Skeletal muscle satellite cell (primary cell): ENCODE measurements at regions not wholly inside any gene's neighbourhood (a gene's known extent, or its start where the extent isn't known, plus 50 kb on each side); places are given as distances from the start of the nearest gene placed in this dataset.
"Not testable (repeated sequence)": the region's sequence is repeated elsewhere in the genome, so short reads cannot be mapped to it uniquely, and the experiment has no call there.

Experiments
- H3K27me3 ChIP-seq: 2 replicates; pipeline ENCODE4 v1.7.0; 2013; ENCODE audit warnings: low read length; ENCODE audit not compliant: control insufficient read depth, insufficient read depth
- H3K36me3 ChIP-seq: 2 replicates; pipeline ENCODE4 v1.7.0; 2013; ENCODE audit warnings: mild to moderate bottlenecking, control low read depth, low read length; ENCODE audit not compliant: insufficient read depth
- H3K4me1 ChIP-seq: 2 replicates; pipeline ENCODE4 v1.7.0; 2013; ENCODE audit warnings: low read length; ENCODE audit not compliant: control insufficient read depth, insufficient read depth
- H3K4me2 ChIP-seq: 2 replicates; pipeline ENCODE4 v1.7.0; 2013; ENCODE audit warnings: mild to moderate bottlenecking, low read length
- H3K4me3 ChIP-seq: 2 replicates; pipeline ENCODE4 v1.7.0; 2013; ENCODE audit warnings: low read length
- H3K9ac ChIP-seq: 2 replicates; pipeline ENCODE4 v1.7.0; 2013; ENCODE audit warnings: mild to moderate bottlenecking, low read depth, low read length, moderate library complexity
- H3K9me3 ChIP-seq: replicated peaks from 2 replicates; pipeline ENCODE4 v1.7.0; 2013; ENCODE audit warnings: mild to moderate bottlenecking, control low read depth, low read length

- H3K4me3 ChIP-seq, result no peak overlapping the region
- H3K9me3 ChIP-seq, result no peaks in the 10 kb centered on the region
- H3K4me2 ChIP-seq, result no peak overlapping the region
- no peaks in the 10 kb centered on the region for H3K4me1 ChIP-seq
- no peaks in the 10 kb centered on the region for H3K36me3 ChIP-seq
- H3K9ac ChIP-seq, result no peak overlapping the region
- H3K27me3 ChIP-seq, result no peaks in the 10 kb centered on the region
These were observed 1337.8 kb downstream of the AMY1C start for GRCh38 chr1:105087506-105087905.

GRCh38 chr1:105088166-105088565 lies 1338.5 kb downstream of the AMY1C start:
- H3K4me3 ChIP-seq, result no peak overlapping the region
- no peaks in the 10 kb centered on the region for H3K4me1 ChIP-seq
- H3K9ac ChIP-seq, result no peak overlapping the region
- no peak overlapping the region for H3K4me2 ChIP-seq
- no peaks in the 10 kb centered on the region for H3K36me3 ChIP-seq
- H3K27me3 ChIP-seq, result no peaks in the 10 kb centered on the region
- H3K9me3 ChIP-seq, result no peaks in the 10 kb centered on the region

- H3K9me3 ChIP-seq, H3K4me3 ChIP-seq, H3K4me1 ChIP-seq, H3K9ac ChIP-seq, H3K36me3 ChIP-seq, H3K4me2 ChIP-seq, H3K27me3 ChIP-seq: not testable (repeated sequence)
These were observed 1344.2 kb downstream of the AMY1C start for GRCh38 chr1:105093893-105094292.

- no peaks in the 10 kb centered on the region for H3K4me1 ChIP-seq
- no peaks in the 10 kb centered on the region for H3K27me3 ChIP-seq
- H3K36me3 ChIP-seq, result no peaks in the 10 kb centered on the region
- H3K9ac ChIP-seq, result no peak overlapping the region
- no peak overlapping the region for H3K4me2 ChIP-seq
- no peak overlapping the region for H3K4me3 ChIP-seq
- H3K9me3 ChIP-seq, result peaks cover 8% of the 10 kb centered on the region
These were observed 1350.4 kb downstream of the AMY1C start for GRCh38 chr1:105100102-105100501.

- no peak overlapping the region for H3K4me2 ChIP-seq
- peaks cover 8% of the 10 kb centered on the region for H3K9me3 ChIP-seq
- no peak overlapping the region for H3K4me3 ChIP-seq
- no peak overlapping the region for H3K9ac ChIP-seq
- H3K4me1 ChIP-seq, result no peaks in the 10 kb centered on the region
- H3K36me3 ChIP-seq, result no peaks in the 10 kb centered on the region
- no peaks in the 10 kb centered on the region for H3K27me3 ChIP-seq
These were observed 1351.6 kb downstream of the AMY1C start for GRCh38 chr1:105101261-105101660.

GRCh38 chr1:105102371-105102770 lies 1352.7 kb downstream of the AMY1C start:
- Histone ChIP-seq H3K36me3 (no peaks in the 10 kb centered on the region), H3K4me1 (no peaks in the 10 kb centered on the region), H3K9ac (no peak overlapping the region), H3K4me3 (no peak overlapping the region), H3K27me3 (no peaks in the 10 kb centered on the region), H3K9me3 (peaks cover 11% of the 10 kb centered on the region), H3K4me2 (no peak overlapping the region)

- Histone ChIP-seq H3K36me3 (no peaks in the 10 kb centered on the region), H3K4me3 (no peak overlapping the region)
These were observed 1372.3 kb downstream of the AMY1C start for GRCh38 chr1:105122041-105122440.

GRCh38 chr1:105137543-105138457 lies 1388.1 kb downstream of the AMY1C start:
- Histone ChIP-seq H3K36me3 (no peaks in the 10 kb centered on the region), H3K9ac (no peak overlapping the region), H3K9me3 (peaks cover 9% of the 10 kb centered on the region), H3K4me1 (no peaks in the 10 kb centered on the region), H3K4me3 (no peak overlapping the region), H3K4me2 (no peak overlapping the region), H3K27me3 (no peaks in the 10 kb centered on the region)

More at GRCh38 chr1:105122041-105122440, 1372.3 kb downstream of the AMY1C start:
- Histone ChIP-seq H3K4me2 (no peak overlapping the region), H3K4me1 (no peaks in the 10 kb centered on the region), H3K27me3 (no peaks in the 10 kb centered on the region), H3K9me3 (no peaks in the 10 kb centered on the region), H3K9ac (no peak overlapping the region)

- H3K4me1 ChIP-seq, result no peaks in the 10 kb centered on the region
- no peak overlapping the region for H3K4me2 ChIP-seq
- no peak overlapping the region for H3K9ac ChIP-seq
- H3K9me3 ChIP-seq, result peaks cover 9% of the 10 kb centered on the region
- H3K4me3 ChIP-seq, result no peak overlapping the region
- H3K36me3 ChIP-seq, result no peaks in the 10 kb centered on the region
- no peaks in the 10 kb centered on the region for H3K27me3 ChIP-seq
These were observed 1388.8 kb downstream of the AMY1C start for GRCh38 chr1:105138458-105138893.

- Histone ChIP-seq H3K4me3 (no peak overlapping the region), H3K9ac (no peak overlapping the region), H3K4me2 (no peak overlapping the region), H3K36me3 (no peaks in the 10 kb centered on the region), H3K27me3 (no peaks in the 10 kb centered on the region), H3K4me1 (no peaks in the 10 kb centered on the region), H3K9me3 (no peaks in the 10 kb centered on the region)
These were observed 1423.1 kb downstream of the AMY1C start for GRCh38 chr1:105172788-105173187.

- Histone ChIP-seq H3K4me2 (no peak overlapping the region), H3K36me3 (no peaks in the 10 kb centered on the region)
These were observed 1431.1 kb downstream of the AMY1C start for GRCh38 chr1:105180789-105181188.

GRCh38 chr1:105204836-105205371 lies 1455.2 kb downstream of the AMY1C start:
- no peak overlapping the region for H3K9ac ChIP-seq
- H3K9me3 ChIP-seq, result peaks cover 6% of the 10 kb centered on the region
- no peaks in the 10 kb centered on the region for H3K27me3 ChIP-seq
- H3K36me3 ChIP-seq, result no peaks in the 10 kb centered on the region
- H3K4me3 ChIP-seq, result no peak overlapping the region
- H3K4me2 ChIP-seq, result no peak overlapping the region
- H3K4me1 ChIP-seq, result no peaks in the 10 kb centered on the region

More at GRCh38 chr1:105180789-105181188, 1431.1 kb downstream of the AMY1C start:
- Histone ChIP-seq H3K27me3 (no peaks in the 10 kb centered on the region), H3K4me3 (no peak overlapping the region), H3K4me1 (no peaks in the 10 kb centered on the region), H3K9me3 (no peaks in the 10 kb centered on the region), H3K9ac (no peak overlapping the region)
